HG03439 (cell line): ENCODE measurements at regions not wholly inside any gene's neighbourhood (a gene's known extent, or its start where the extent isn't known, plus 50 kb on each side); places are given as distances from the start of the nearest gene placed in this dataset.

Experiments
- ATAC-seq: cut with Tn5 transposase; IDR thresholded peaks from one replicate; pipeline ENCODE4 v1.9.1; 2021; ENCODE audit warnings: mild to moderate bottlenecking, moderate library complexity; ENCODE audit not compliant: unreplicated experiment

GRCh38 chr3:187899246-187899645, 154.0 kb upstream of the BCL6 start:
- no peak for ATAC-seq

GRCh38 chr3:187900993-187901755, 155.9 kb upstream of the BCL6 start:
- ATAC-seq: no peak

- no peak for ATAC-seq
Measured at GRCh38 chr3:187902041-187902471, 156.8 kb upstream of the BCL6 start.

GRCh38 chr3:187902936-187903335, 157.7 kb upstream of the BCL6 start:
- no peak for ATAC-seq

GRCh38 chr3:187903697-187904096, 158.4 kb upstream of the BCL6 start:
- no peak for ATAC-seq

- no peak for ATAC-seq
Measured at GRCh38 chr3:187906416-187906815, 161.1 kb upstream of the BCL6 start.

- no peak for ATAC-seq
Measured at GRCh38 chr3:187906920-187907319, 161.7 kb upstream of the BCL6 start.

- ATAC-seq: no peak
Measured at GRCh38 chr3:187909866-187910265, 164.6 kb upstream of the BCL6 start.

- no peak for ATAC-seq
Measured at GRCh38 chr3:187912007-187912406, 166.7 kb upstream of the BCL6 start.

- no peak for ATAC-seq
Measured at GRCh38 chr3:187913617-187914033, 168.4 kb upstream of the BCL6 start.

GRCh38 chr3:187914231-187914630, 169.0 kb upstream of the BCL6 start:
- no peak for ATAC-seq

GRCh38 chr3:187916072-187916471, 170.8 kb upstream of the BCL6 start:
- ATAC-seq: no peak

GRCh38 chr3:187918081-187918644, 172.9 kb upstream of the BCL6 start:
- ATAC-seq: no peak

GRCh38 chr3:187919048-187919447, 173.8 kb upstream of the BCL6 start:
- peak; percentile 83 for ATAC-seq

- peak; percentile 22 for ATAC-seq
Measured at GRCh38 chr3:187919544-187919943, 174.3 kb upstream of the BCL6 start.

- ATAC-seq: no peak
Measured at GRCh38 chr3:187920030-187920429, 174.8 kb upstream of the BCL6 start.

GRCh38 chr3:187920913-187921312, 175.6 kb upstream of the BCL6 start:
- ATAC-seq: no peak

GRCh38 chr3:187921391-187922074, 176.3 kb upstream of the BCL6 start:
- no peak for ATAC-seq

- no peak for ATAC-seq
Measured at GRCh38 chr3:187922704-187923416, 177.6 kb upstream of the BCL6 start.

- no peak for ATAC-seq
Measured at GRCh38 chr3:187924651-187925050, 179.4 kb upstream of the BCL6 start.

GRCh38 chr3:187925326-187925725, 180.1 kb upstream of the BCL6 start:
- no peak for ATAC-seq
